ENCODE measurements at regions not wholly inside any gene's neighbourhood (a gene's known extent, or its start where the extent isn't known, plus 50 kb on each side); places are given as distances from the start of the nearest gene placed in this dataset.
"Not testable (repeated sequence)": the region's sequence is repeated elsewhere in the genome, so short reads cannot be mapped to it uniquely, and the experiment has no call there.

DNA sequence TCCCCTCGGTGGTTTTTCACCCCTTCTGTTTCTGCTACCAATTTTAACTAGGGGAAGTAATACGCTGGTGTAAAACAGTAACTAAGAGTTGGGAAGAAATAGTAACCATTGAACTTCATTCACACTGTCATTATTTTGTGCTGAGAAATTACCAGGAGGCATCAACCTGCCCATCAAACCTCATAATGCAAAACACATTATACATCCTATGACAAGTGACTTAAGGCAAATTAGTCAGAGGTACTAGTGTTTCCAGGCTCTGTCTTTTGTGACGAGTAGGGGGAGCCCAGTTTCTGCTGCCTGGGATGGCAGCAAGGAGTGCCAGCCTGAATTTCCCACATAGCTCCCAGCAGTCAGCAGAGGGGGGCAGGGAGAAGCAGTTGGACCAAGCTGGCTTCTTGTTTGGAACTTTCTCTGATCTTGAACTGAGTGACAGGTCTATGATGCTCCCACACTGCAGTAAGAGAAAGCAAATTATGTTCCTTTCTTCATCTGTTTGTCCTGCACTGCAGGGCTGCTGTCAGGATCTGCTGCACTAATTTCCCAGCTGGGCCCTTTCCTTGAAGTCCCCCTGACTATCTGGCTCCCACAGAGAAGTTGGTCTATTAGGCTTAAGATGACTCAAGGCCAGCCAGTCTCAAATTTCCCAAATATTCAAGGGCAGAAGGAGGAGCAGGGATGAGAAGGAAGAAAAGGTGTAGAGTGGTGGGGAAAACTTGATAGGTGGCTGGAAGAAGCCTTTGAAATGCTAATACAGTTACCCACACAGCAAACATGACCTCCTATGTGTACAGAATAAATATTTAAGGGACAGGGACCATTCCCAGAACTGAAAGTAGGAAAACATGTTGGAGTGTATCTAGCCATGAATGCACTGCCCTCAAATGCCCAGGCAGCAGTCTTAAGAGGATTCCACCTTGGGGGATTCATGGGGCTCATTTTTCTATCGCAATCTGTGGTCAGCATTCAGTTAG lies 322.8 kb downstream of the SEC16B start:
- H3K4me3 ChIP-seq (replicated peaks in 1 of 2; ENCODE audit: low read depth in 2 of 2, low read length in 2 of 2) = no peak overlapping the region
- no peak for DNase-seq (ENCODE audit: low read depth in 2 of 2)
- TF ChIP-seq, protein P1, sequence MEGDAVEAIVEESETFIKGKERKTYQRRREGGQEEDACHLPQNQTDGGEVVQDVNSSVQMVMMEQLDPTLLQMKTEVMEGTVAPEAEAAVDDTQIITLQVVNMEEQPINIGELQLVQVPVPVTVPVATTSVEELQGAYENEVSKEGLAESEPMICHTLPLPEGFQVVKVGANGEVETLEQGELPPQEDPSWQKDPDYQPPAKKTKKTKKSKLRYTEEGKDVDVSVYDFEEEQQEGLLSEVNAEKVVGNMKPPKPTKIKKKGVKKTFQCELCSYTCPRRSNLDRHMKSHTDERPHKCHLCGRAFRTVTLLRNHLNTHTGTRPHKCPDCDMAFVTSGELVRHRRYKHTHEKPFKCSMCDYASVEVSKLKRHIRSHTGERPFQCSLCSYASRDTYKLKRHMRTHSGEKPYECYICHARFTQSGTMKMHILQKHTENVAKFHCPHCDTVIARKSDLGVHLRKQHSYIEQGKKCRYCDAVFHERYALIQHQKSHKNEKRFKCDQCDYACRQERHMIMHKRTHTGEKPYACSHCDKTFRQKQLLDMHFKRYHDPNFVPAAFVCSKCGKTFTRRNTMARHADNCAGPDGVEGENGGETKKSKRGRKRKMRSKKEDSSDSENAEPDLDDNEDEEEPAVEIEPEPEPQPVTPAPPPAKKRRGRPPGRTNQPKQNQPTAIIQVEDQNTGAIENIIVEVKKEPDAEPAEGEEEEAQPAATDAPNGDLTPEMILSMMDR (IDR thresholded peaks at IDR 0.05; ENCODE audit: low read depth, low read length) = no peak

DNA sequence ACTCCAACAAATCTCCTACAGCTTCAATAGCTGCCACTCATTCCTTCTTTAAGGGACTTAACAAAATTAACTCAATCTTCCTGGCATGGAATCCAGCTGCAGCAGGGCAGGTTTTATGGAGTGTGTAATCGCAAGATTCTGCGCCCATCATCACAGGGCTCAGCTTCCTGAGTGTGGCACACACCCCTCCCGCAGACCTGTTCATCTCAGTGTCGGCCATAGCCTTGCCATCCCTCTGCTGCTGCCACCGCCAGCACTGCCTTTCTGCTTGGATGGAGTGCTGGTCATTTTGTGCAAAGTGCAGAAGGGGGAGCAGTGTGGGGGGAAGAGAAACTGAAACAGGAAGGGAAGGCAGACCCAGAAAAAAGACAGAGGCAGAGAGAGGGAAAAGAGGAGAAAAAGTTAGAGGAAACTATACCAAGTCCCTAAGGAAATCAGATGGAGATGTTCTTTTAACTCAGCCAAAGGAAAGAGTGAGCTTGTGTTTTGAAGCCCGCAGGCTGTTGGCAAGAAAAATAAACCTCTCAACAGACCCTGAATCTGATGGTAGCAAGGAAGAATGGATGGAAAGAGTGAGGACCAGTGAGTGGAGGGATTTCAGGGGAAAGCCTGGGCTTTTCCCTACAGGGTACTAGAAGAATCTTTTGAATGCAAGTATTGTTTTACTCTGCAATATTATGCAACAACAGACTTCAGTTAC lies 324.2 kb downstream of the SEC16B start:
- H3K4me3 ChIP-seq (replicated peaks in 1 of 2; ENCODE audit: low read depth in 2 of 2, low read length in 2 of 2) = no peak overlapping the region
- DNase-seq (ENCODE audit: low read depth in 2 of 2) = no peak
- TF ChIP-seq, protein P1 (IDR thresholded peaks at IDR 0.05; ENCODE audit: low read depth, low read length) = no peak

DNA sequence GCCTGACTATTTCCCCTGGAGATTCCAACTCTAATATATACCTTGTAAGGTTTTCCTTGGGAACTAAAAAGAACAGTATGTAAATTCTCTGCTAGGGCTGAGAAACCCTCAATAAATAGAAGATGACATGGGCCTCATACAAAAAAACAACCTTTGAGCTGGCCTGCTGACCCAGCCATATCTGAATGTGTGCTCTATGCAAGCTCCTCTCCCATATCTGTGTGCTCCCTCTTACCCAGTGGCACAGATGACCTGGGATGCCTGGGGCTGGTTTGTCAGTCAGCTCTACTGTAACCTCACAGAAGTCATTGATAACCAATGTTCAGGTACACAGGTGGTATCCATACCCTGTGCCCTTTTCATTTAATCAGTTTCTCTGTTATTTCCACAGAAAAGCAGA lies 329.2 kb downstream of the SEC16B start:
- no peak overlapping the region for H3K4me3 ChIP-seq (replicated peaks in 1 of 2; ENCODE audit: low read depth in 2 of 2, low read length in 2 of 2)
- TF ChIP-seq, protein P1 (IDR thresholded peaks at IDR 0.05; ENCODE audit: low read depth, low read length) = no peak
- DNase-seq (ENCODE audit: low read depth in 2 of 2) = no peak

- not testable (repeated sequence) for H3K4me3 ChIP-seq (replicated peaks in 1 of 2; ENCODE audit: low read depth in 2 of 2, low read length in 2 of 2); DNase-seq (ENCODE audit: low read depth in 2 of 2)
Measured at GRCh38 chr1:177634151-177634550, 335.7 kb downstream of the SEC16B start.

- no peak overlapping the region for H3K4me3 ChIP-seq (replicated peaks in 1 of 2; ENCODE audit: low read depth in 2 of 2, low read length in 2 of 2)
- TF ChIP-seq, protein P1 (IDR thresholded peaks at IDR 0.05; ENCODE audit: low read depth, low read length) = no peak
- DNase-seq (ENCODE audit: low read depth in 2 of 2) = peak; percentile 10 to 21
Measured at GRCh38 chr1:177632923-177633615, 336.8 kb downstream of the SEC16B start.

- no peak overlapping the region for H3K4me3 ChIP-seq (replicated peaks in 1 of 2; ENCODE audit: low read depth in 2 of 2, low read length in 2 of 2)
- no peak for DNase-seq (ENCODE audit: low read depth in 2 of 2)
- TF ChIP-seq, protein P1 (IDR thresholded peaks at IDR 0.05; ENCODE audit: low read depth, low read length) = no peak
Measured at GRCh38 chr1:177631770-177632169, 338.1 kb downstream of the SEC16B start.

DNA sequence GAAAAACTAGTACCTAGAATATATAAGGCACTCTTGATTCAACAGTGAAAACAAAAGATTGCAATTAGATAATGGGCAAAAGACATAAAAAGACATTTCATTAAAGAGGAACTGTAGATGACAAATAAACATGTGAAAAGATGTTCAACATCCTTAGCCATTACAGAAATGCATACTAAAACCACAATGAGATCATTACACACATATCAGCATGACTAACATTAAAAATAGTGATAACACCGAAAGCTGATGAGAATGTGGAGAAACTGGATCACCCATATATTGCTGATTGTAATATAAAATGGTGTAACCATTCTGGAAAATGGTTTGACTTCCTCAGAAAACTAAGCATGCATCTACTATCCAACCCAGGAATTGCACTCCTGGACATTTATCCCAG lies 340.3 kb downstream of the SEC16B start:
- TF ChIP-seq, protein P1 (IDR thresholded peaks at IDR 0.05; ENCODE audit: low read depth, low read length) = no peak
- peak; percentile 10 to 11 for DNase-seq (ENCODE audit: low read depth in 2 of 2)
- H3K4me3 ChIP-seq (replicated peaks in 1 of 2; ENCODE audit: low read depth in 2 of 2, low read length in 2 of 2) = no peak overlapping the region
